Breast epithelium (tissue), 4 donors: ENCODE measurements at regions not wholly inside any gene's neighbourhood (a gene's known extent, or its start where the extent isn't known, plus 50 kb on each side); places are given as distances from the start of the nearest gene placed in this dataset.

ENCODE experiments used
- DNase-seq, 2 donors: peaks; one replicate each; pipeline ENCODE4 v3.0.0-alpha.2; 2019; ENCODE audit warnings: low spot score in 2 of 2
- H3K27ac ChIP-seq, 2 donors: fragments of 200-600 bp; sonication (generic) in 1 of 2; one replicate each; pipeline ENCODE4 v1.5.1; 2016 to 2019; ENCODE audit warnings: mild to moderate bottlenecking in 1 of 2
- H3K27me3 ChIP-seq, 2 donors: fragments of 200-600 bp; sonication (generic) in 1 of 2; one replicate each; pipeline versions ENCODE4 v1.5.1 to v1.6.0; 2017 to 2019; ENCODE audit warnings: control low read depth in 1 of 2, mild to moderate bottlenecking in 1 of 2
- H3K36me3 ChIP-seq: fragments of 200-600 bp; one replicate; pipeline ENCODE4 v1.5.1; 2019
- H3K4me1 ChIP-seq, 2 donors: fragments of 200-600 bp; sonication (generic); one replicate each; pipeline ENCODE4 v1.5.1; 2016 to 2019; ENCODE audit warnings: control low read depth in 1 of 2
- H3K4me3 ChIP-seq, 3 donors: fragments of 200-600 bp; sonication (generic); 1 replicate in 2 of 3; 2 replicates in 1 of 3; pipeline ENCODE4 v1.5.1; 2016 to 2019; ENCODE audit warnings: mild to moderate bottlenecking in 3 of 3, moderate library complexity in 2 of 3
- H3K9me3 ChIP-seq, 2 donors: fragments of 200-600 bp; sonication (generic) in 1 of 2; one replicate each; pipeline ENCODE4 v1.5.1; 2016 to 2019; ENCODE audit warnings: control low read depth in 1 of 2
- POLR2A ChIP-seq: fragments of 450-650 bp; IDR thresholded peaks from one replicate; pipeline ENCODE4 v1.6.1; 2016; ENCODE audit warnings: antibody characterized with exemption, mild to moderate bottlenecking, moderate library complexity
- POLR2AphosphoS5 ChIP-seq, 3 donors: sonication (generic); formaldehyde crosslinking; IDR thresholded peaks; one replicate each; pipeline ENCODE4 v1.6.1; 2017; ENCODE audit warnings: antibody characterized with exemption in 3 of 3
- intact Hi-C: fragments of 100-400 bp; cut with DNase I; formaldehyde crosslinking; loops from one replicate; pipeline ENCODE4 v1.15.1; 2023; ENCODE audit warnings: low total_unique reads
- TF ChIP-seq, protein P1 (sequence below), 3 donors: fragments of 450-650 bp; IDR thresholded peaks; one replicate each; pipeline ENCODE4 v1.5.1; 2016 to 2017; ENCODE audit warnings: antibody characterized with exemption in 3 of 3, mild to moderate bottlenecking in 3 of 3, moderate library complexity in 3 of 3

- peak in 1 of 2 donors; percentile 49 for DNase-seq
- no peaks in the 10 kb centered on the region for H3K36me3 ChIP-seq
- TF ChIP-seq POLR2A, result no peak
- TF ChIP-seq POLR2AphosphoS5 (IDR thresholded peaks at IDR 0.05), result no peak
- TF ChIP-seq, protein P1, sequence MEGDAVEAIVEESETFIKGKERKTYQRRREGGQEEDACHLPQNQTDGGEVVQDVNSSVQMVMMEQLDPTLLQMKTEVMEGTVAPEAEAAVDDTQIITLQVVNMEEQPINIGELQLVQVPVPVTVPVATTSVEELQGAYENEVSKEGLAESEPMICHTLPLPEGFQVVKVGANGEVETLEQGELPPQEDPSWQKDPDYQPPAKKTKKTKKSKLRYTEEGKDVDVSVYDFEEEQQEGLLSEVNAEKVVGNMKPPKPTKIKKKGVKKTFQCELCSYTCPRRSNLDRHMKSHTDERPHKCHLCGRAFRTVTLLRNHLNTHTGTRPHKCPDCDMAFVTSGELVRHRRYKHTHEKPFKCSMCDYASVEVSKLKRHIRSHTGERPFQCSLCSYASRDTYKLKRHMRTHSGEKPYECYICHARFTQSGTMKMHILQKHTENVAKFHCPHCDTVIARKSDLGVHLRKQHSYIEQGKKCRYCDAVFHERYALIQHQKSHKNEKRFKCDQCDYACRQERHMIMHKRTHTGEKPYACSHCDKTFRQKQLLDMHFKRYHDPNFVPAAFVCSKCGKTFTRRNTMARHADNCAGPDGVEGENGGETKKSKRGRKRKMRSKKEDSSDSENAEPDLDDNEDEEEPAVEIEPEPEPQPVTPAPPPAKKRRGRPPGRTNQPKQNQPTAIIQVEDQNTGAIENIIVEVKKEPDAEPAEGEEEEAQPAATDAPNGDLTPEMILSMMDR (IDR thresholded peaks at IDR 0.05), result no peak
- no peak overlapping the region for H3K4me3 ChIP-seq
- intact Hi-C loops, result loop anchor here (5.0 kb wide), 1 partner anchor 205 kb away; the partner anchor contains the start of gene GPC1
- H3K27ac ChIP-seq, result no peak overlapping the region
- H3K4me1 ChIP-seq, result peaks cover 0 to 3% of the 10 kb centered on the region in 2 donors
- H3K27me3 ChIP-seq, result no peaks in the 10 kb centered on the region
- H3K9me3 ChIP-seq, result peaks cover 0 to 7% of the 10 kb centered on the region in 2 donors
Measured at GRCh38 chr2:240231838-240232244, 91.4 kb upstream of the OTOS start.

DNA sequence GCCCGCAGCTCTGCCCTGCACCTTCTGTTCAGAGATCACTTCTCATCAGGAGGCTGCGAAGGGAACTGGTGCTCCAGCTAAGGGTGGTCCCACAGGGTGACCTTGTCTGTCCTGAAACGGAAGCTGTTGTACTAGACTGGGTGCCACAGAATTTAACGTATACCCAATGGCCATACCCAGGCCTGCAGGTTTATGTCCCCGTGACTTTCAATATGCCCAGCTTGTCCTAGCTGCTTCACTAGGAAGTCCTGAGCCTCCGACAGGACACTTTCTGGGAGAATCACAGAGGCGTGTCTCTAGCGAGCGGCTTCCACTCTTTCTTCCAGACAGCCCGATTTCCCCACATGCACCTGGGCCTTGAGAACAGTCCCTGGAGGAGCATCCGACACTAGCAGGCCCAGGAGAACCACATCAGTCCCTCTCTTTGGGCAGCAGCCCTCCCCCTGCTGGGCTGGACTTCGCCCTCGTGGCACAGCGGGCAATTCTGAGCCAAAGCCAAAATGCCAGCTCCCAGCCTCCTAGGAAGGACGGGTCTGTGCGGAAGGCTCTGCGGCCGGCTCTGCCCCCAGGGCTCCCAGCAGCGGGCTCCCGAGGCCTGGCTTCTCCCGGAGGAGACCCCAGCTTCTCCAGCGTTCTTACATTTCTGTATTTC is 91.9 kb upstream of the OTOS start:
- Histone ChIP-seq H3K4me3 (peak overlapping the region in 2 of 3 donors; percentile 49 to 69), H3K27ac (no peak overlapping the region), H3K9me3 (peaks cover 0 to 7% of the 10 kb centered on the region in 2 donors), H3K36me3 (no peaks in the 10 kb centered on the region), H3K27me3 (no peaks in the 10 kb centered on the region), H3K4me1 (peaks cover 0 to 3% of the 10 kb centered on the region in 2 donors)
- TF ChIP-seq, protein P1 (IDR thresholded peaks at IDR 0.05), result no peak
- no peak for TF ChIP-seq POLR2A
- no peak for TF ChIP-seq POLR2AphosphoS5 (IDR thresholded peaks at IDR 0.05)
- intact Hi-C loops, result loop anchor here (5.0 kb wide), 1 partner anchor 205 kb away; the partner anchor contains the start of gene GPC1
- DNase-seq, result no peak

DNA sequence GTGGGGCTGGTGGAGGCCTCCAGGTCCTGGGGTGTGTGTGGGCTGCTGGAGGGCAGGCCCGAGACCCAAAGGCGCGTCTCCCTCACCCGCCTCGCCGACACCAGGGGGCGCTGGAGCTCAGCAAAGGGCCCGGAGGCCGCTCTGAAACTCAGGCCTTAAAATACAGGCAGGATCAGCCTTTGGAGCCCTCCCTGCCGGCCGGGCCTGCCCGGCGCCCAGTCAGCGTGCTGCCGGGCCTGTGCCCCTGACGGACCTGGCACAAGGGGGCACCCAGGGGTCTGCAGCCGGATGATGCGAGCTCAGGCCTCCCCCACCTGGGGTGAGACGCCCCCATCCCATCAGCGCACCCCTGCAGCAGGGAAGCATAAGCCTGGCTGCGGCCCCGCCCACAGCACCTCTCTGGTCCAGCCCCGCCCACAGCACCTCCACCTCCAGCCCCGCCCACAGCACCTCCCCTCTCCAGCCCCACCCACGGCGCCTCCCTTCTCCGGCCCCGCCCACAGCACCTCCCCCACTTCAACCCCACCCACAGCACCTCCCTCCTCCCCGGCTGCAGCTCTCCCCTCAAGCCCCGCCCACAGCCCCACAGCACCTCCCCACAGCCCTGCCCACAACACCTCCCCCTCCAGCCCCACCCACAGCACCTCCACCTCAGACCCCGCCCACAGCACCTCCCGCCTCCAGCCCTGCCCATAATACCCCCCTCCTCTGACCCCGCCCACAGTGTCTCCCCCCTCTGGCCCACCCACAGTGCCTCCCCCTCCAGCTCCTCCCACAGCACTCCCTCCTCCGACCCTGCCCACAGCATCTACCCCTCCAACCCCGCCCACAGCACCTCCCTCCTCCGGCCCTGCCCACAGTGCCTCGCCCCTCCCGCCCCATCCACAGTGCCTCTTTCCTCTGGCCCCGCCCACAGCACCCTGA is 92.8 kb upstream of the OTOS start:
- Histone ChIP-seq H3K4me3 (peak overlapping the region in 2 of 3 donors; percentile 49 to 69), H3K36me3 (no peaks in the 10 kb centered on the region), H3K27me3 (no peaks in the 10 kb centered on the region), H3K27ac (peak overlapping the region in 1 of 2 donors; percentile 55), H3K9me3 (peaks cover 0 to 7% of the 10 kb centered on the region in 2 donors), H3K4me1 (peaks cover 0 to 3% of the 10 kb centered on the region in 2 donors)
- peak; percentile 89 to 90 for DNase-seq
- intact Hi-C loops, result loop anchor here (5.0 kb wide), 1 partner anchor 204 kb away; the partner anchor contains the start of gene GPC1
- TF ChIP-seq POLR2A (no peak), POLR2AphosphoS5 (IDR thresholded peaks at IDR 0.05) (peak in 2 of 3 donors; percentile 13 to 16)
- TF ChIP-seq, protein P1 (IDR thresholded peaks at IDR 0.05), result peak; percentile 56 to 90 (median 84)

DNA sequence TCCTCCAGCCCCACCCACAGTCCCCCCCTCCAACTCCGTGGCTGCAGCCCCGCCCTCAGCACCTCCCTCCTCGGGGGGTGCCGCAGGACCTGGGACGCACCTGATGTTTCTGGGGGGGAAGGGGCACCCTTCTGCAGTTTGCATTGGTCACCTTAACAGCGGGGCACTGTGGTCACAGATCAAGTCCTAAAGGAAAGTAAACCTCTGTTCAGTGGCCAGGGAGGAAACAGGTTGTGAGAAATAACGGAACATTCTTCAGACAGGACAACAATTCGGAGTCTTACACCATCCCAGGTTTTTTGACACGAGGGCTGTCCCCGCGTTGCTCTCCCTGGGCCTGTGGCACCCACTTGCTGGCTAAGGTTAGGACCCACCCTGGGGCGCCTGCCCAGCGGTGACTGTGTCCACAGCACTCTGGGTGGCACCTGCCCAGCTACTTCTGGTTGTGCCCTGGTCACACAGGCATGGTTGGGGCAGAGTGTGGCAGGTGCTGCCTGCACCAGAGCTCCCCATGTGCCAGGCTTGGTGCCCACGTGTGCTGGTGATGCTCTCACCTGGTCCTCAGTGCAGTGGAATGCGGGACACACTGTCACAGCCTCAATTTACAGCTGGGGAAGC is 93.5 kb upstream of the OTOS start:
- no peak for DNase-seq
- H3K27me3 ChIP-seq, result no peaks in the 10 kb centered on the region
- H3K36me3 ChIP-seq, result no peaks in the 10 kb centered on the region
- peaks cover 0 to 3% of the 10 kb centered on the region in 2 donors for H3K4me1 ChIP-seq
- peaks cover 0 to 4% of the 10 kb centered on the region in 2 donors for H3K9me3 ChIP-seq
- intact Hi-C loops, result loop anchor here (5.0 kb wide), 1 partner anchor 203 kb away; the partner anchor contains the start of gene GPC1
- peak overlapping the region in 2 of 3 donors; percentile 22 to 69 for H3K4me3 ChIP-seq
- no peak overlapping the region for H3K27ac ChIP-seq
- TF ChIP-seq POLR2A (no peak), POLR2AphosphoS5 (IDR thresholded peaks at IDR 0.05) (no peak)
- TF ChIP-seq, protein P1 (IDR thresholded peaks at IDR 0.05), result no peak
